ENCODE measurements at regions not wholly inside any gene's neighbourhood (a gene's known extent, or its start where the extent isn't known, plus 50 kb on each side); places are given as distances from the start of the nearest gene placed in this dataset.

DNA sequence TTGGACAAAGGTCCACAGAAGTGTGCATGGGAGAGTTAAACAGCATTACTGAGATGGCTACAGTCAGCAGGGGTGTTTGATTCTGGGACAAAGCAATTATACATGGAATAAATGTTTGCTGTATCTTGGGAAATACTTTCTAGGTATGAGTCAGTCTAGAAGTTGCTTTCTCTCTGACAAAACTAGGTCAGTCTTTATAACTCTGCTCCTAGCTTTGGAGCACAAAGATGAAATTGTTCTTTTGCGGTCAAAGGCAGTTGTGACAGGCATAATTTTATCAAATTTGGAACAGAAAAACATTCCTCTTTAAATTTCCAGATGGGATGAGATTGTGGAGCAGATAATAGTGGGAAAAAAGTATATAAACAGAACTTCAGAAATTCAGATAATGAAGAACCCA lies 1045.4 kb upstream of the MIR17HG start:
- Histone ChIP-seq H2AFZ (no peak overlapping the region), H3K79me2 (replicated peaks; ENCODE audit: insufficient read depth) (no peaks in the 10 kb centered on the region), H4K20me1 (replicated peaks; ENCODE audit: insufficient read depth) (no peaks in the 10 kb centered on the region), H3K4me1 (ENCODE audit: insufficient read depth) (no peaks in the 10 kb centered on the region), H3K27me3 (ENCODE audit: insufficient read depth) (no peaks in the 10 kb centered on the region), H3K36me3 (ENCODE audit: insufficient read depth) (no peaks in the 10 kb centered on the region), H3F3A (replicated peaks; ENCODE audit: low read depth) (no peaks in the 10 kb centered on the region), H3K9me2 (ENCODE audit: insufficient read depth) (no peaks in the 10 kb centered on the region), H3K27ac (ENCODE audit: low read depth) (no peak overlapping the region), H3K4me2 (no peak overlapping the region), H3K4me3 (no peak overlapping the region)
- H3K4me3 Mint-ChIP-seq, result no peak overlapping the region
- no peak overlapping the region for H3K27ac Mint-ChIP-seq
- no peak for ATAC-seq
- peaks cover 14% of the 10 kb centered on the region for H3K4me1 Mint-ChIP-seq
- TF ChIP-seq ZNF331 (CRISPR knock-in tag; IDR thresholded peaks at IDR 0.05; ENCODE audit: low read depth), result no peak
- TF ChIP-seq NANOG (IDR thresholded peaks at IDR 0.05; ENCODE audit: borderline replicate concordance), result no peak
- no peak for TF ChIP-seq EZH2phosphoT487 (IDR thresholded peaks at IDR 0.05; ENCODE audit: unreplicated experiment)
- TF ChIP-seq EZH2 (IDR thresholded peaks at IDR 0.05; ENCODE audit: low read depth, unreplicated experiment), result no peak
- TF ChIP-seq, protein P1, sequence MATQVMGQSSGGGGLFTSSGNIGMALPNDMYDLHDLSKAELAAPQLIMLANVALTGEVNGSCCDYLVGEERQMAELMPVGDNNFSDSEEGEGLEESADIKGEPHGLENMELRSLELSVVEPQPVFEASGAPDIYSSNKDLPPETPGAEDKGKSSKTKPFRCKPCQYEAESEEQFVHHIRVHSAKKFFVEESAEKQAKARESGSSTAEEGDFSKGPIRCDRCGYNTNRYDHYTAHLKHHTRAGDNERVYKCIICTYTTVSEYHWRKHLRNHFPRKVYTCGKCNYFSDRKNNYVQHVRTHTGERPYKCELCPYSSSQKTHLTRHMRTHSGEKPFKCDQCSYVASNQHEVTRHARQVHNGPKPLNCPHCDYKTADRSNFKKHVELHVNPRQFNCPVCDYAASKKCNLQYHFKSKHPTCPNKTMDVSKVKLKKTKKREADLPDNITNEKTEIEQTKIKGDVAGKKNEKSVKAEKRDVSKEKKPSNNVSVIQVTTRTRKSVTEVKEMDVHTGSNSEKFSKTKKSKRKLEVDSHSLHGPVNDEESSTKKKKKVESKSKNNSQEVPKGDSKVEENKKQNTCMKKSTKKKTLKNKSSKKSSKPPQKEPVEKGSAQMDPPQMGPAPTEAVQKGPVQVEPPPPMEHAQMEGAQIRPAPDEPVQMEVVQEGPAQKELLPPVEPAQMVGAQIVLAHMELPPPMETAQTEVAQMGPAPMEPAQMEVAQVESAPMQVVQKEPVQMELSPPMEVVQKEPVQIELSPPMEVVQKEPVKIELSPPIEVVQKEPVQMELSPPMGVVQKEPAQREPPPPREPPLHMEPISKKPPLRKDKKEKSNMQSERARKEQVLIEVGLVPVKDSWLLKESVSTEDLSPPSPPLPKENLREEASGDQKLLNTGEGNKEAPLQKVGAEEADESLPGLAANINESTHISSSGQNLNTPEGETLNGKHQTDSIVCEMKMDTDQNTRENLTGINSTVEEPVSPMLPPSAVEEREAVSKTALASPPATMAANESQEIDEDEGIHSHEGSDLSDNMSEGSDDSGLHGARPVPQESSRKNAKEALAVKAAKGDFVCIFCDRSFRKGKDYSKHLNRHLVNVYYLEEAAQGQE (IDR thresholded peaks at IDR 0.05; ENCODE audit: unreplicated experiment), result no peak
- TF ChIP-seq, protein P2, sequence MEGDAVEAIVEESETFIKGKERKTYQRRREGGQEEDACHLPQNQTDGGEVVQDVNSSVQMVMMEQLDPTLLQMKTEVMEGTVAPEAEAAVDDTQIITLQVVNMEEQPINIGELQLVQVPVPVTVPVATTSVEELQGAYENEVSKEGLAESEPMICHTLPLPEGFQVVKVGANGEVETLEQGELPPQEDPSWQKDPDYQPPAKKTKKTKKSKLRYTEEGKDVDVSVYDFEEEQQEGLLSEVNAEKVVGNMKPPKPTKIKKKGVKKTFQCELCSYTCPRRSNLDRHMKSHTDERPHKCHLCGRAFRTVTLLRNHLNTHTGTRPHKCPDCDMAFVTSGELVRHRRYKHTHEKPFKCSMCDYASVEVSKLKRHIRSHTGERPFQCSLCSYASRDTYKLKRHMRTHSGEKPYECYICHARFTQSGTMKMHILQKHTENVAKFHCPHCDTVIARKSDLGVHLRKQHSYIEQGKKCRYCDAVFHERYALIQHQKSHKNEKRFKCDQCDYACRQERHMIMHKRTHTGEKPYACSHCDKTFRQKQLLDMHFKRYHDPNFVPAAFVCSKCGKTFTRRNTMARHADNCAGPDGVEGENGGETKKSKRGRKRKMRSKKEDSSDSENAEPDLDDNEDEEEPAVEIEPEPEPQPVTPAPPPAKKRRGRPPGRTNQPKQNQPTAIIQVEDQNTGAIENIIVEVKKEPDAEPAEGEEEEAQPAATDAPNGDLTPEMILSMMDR (conservative IDR thresholded peaks at IDR 0.05; ENCODE audit: low read depth in 2 of 2), result no peak
- TF ChIP-seq, protein P3, sequence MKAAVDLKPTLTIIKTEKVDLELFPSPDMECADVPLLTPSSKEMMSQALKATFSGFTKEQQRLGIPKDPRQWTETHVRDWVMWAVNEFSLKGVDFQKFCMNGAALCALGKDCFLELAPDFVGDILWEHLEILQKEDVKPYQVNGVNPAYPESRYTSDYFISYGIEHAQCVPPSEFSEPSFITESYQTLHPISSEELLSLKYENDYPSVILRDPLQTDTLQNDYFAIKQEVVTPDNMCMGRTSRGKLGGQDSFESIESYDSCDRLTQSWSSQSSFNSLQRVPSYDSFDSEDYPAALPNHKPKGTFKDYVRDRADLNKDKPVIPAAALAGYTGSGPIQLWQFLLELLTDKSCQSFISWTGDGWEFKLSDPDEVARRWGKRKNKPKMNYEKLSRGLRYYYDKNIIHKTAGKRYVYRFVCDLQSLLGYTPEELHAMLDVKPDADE (IDR thresholded peaks at IDR 0.05), result no peak
- no peak for TF ChIP-seq ZNF114 (CRISPR knock-in tag; IDR thresholded peaks at IDR 0.05)
- TF ChIP-seq, protein P4, sequence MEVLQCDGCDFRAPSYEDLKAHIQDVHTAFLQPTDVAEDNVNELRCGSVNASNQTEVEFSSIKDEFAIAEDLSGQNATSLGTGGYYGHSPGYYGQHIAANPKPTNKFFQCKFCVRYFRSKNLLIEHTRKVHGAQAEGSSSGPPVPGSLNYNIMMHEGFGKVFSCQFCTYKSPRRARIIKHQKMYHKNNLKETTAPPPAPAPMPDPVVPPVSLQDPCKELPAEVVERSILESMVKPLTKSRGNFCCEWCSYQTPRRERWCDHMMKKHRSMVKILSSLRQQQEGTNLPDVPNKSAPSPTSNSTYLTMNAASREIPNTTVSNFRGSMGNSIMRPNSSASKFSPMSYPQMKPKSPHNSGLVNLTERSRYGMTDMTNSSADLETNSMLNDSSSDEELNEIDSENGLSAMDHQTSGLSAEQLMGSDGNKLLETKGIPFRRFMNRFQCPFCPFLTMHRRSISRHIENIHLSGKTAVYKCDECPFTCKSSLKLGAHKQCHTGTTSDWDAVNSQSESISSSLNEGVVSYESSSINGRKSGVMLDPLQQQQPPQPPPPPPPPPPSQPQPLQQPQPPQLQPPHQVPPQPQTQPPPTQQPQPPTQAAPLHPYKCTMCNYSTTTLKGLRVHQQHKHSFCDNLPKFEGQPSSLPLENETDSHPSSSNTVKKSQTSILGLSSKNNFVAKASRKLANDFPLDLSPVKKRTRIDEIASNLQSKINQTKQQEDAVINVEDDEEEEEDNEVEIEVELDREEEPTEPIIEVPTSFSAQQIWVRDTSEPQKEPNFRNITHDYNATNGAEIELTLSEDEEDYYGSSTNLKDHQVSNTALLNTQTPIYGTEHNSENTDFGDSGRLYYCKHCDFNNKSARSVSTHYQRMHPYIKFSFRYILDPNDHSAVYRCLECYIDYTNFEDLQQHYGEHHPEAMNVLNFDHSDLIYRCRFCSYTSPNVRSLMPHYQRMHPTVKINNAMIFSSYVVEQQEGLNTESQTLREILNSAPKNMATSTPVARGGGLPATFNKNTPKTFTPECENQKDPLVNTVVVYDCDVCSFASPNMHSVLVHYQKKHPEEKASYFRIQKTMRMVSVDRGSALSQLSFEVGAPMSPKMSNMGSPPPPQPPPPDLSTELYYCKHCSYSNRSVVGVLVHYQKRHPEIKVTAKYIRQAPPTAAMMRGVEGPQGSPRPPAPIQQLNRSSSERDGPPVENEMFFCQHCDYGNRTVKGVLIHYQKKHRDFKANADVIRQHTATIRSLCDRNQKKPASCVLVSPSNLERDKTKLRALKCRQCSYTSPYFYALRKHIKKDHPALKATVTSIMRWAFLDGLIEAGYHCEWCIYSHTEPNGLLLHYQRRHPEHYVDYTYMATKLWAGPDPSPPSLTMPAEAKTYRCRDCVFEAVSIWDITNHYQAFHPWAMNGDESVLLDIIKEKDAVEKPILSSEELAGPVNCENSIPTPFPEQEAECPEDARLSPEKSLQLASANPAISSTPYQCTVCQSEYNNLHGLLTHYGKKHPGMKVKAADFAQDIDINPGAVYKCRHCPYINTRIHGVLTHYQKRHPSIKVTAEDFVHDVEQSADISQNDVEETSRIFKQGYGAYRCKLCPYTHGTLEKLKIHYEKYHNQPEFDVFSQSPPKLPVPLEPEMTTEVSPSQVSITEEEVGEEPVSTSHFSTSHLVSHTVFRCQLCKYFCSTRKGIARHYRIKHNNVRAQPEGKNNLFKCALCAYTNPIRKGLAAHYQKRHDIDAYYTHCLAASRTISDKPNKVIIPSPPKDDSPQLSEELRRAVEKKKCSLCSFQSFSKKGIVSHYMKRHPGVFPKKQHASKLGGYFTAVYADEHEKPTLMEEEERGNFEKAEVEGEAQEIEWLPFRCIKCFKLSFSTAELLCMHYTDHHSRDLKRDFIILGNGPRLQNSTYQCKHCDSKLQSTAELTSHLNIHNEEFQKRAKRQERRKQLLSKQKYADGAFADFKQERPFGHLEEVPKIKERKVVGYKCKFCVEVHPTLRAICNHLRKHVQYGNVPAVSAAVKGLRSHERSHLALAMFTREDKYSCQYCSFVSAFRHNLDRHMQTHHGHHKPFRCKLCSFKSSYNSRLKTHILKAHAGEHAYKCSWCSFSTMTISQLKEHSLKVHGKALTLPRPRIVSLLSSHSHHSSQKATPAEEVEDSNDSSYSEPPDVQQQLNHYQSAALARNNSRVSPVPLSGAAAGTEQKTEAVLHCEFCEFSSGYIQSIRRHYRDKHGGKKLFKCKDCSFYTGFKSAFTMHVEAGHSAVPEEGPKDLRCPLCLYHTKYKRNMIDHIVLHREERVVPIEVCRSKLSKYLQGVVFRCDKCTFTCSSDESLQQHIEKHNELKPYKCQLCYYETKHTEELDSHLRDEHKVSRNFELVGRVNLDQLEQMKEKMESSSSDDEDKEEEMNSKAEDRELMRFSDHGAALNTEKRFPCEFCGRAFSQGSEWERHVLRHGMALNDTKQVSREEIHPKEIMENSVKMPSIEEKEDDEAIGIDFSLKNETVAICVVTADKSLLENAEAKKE (CRISPR knock-in tag; IDR thresholded peaks at IDR 0.05), result no peak
- TF ChIP-seq POLR2AphosphoS5 (IDR thresholded peaks at IDR 0.05; ENCODE audit: low read depth), result no peak
- no peak for TF ChIP-seq JUNB (IDR thresholded peaks at IDR 0.05; ENCODE audit: unreplicated experiment)
- TF ChIP-seq CREB1 (CRISPR knock-in tag; IDR thresholded peaks at IDR 0.05; ENCODE audit: low read depth), result no peak
- no peak for TF ChIP-seq STAT1 (IDR thresholded peaks at IDR 0.05; ENCODE audit: unreplicated experiment)
- H3K27me3 Mint-ChIP-seq (ENCODE audit: insufficient read depth, low read depth, poor library complexity), result peaks cover under 1% of the 10 kb centered on the region
- no peaks in the 10 kb centered on the region; the same call in 2 of the 3 replicates for H3K9me3 Mint-ChIP-seq
- no peaks in the 10 kb centered on the region for H3K36me3 Mint-ChIP-seq (ENCODE audit: low read depth)
- no peak for DNase-seq (ENCODE audit: low spot score)

All from GM23338 (cell line).